T-helper 2 cell treated with Interferon-gamma antibody and Interleukin-4, amounts not matched to agents 5 μg/mL and 100 μg/mL, for 36 hours (primary cell): ENCODE measurements at regions not wholly inside any gene's neighbourhood (a gene's known extent, or its start where the extent isn't known, plus 50 kb on each side); places are given as distances from the start of the nearest gene placed in this dataset.
"Not testable (repeated sequence)": the region's sequence is repeated elsewhere in the genome, so short reads cannot be mapped to it uniquely, and the experiment has no call there.

Experiments used
- DNase-seq: peaks from one replicate; pipeline ENCODE4 v3.0.0; 2021; ENCODE audit warnings: low spot score
- H3K27ac Mint-ChIP-seq: one replicate; pipeline ENCODE4 v1.8.0; 2021; ENCODE audit warnings: mild to moderate bottlenecking, mixed read lengths
- H3K27me3 Mint-ChIP-seq: one replicate; pipeline ENCODE4 v1.8.0; 2021; ENCODE audit warnings: low read depth, mixed read lengths
- H3K36me3 Mint-ChIP-seq: one replicate; pipeline ENCODE4 v1.8.0; 2021; ENCODE audit warnings: low read depth, mixed read lengths
- H3K4me1 Mint-ChIP-seq: one replicate; pipeline ENCODE4 v1.8.0; 2021; ENCODE audit warnings: low read depth, mixed read lengths
- H3K4me3 Mint-ChIP-seq: one replicate; pipeline ENCODE4 v1.8.0; 2022; ENCODE audit warnings: mild to moderate bottlenecking, moderate library complexity, mixed read lengths
- H3K9me3 Mint-ChIP-seq: one replicate; pipeline ENCODE4 v1.8.0; 2021; ENCODE audit warnings: mixed read lengths

GRCh38 chr9:3741729-3742128, 215.9 kb upstream of the RFX3 start:
- no peak for DNase-seq
- H3K4me3 Mint-ChIP-seq: no peak overlapping the region
- H3K27ac Mint-ChIP-seq: no peak overlapping the region
- peaks cover 12% of the 10 kb centered on the region for H3K36me3 Mint-ChIP-seq
- no peaks in the 10 kb centered on the region for H3K27me3 Mint-ChIP-seq
- peaks cover 28% of the 10 kb centered on the region for H3K4me1 Mint-ChIP-seq
- peaks cover 9% of the 10 kb centered on the region for H3K9me3 Mint-ChIP-seq

- H3K36me3 Mint-ChIP-seq: peaks cover 12% of the 10 kb centered on the region
- H3K27ac Mint-ChIP-seq: no peak overlapping the region
- DNase-seq: no peak
These were observed 215.1 kb upstream of the RFX3 start for GRCh38 chr9:3740690-3741419.

DNA sequence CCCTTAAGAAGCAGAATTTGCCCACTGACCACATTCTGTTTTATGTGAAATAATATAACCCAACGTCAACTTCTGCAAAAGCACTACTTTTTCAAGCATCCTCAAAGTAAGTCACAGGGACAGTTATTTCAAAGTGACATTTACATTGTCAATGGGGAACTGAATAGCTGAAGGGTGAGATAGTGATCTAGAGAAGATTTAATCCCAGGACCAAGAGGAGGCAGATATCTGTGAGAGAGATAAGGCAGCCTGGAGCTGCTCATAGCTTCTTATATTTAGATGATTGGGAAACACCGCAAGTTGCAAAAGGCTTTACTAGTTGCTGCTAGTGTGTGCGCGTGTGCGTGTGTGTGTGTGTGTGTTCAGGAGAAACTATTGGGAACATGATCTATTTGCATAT, 210.4 kb upstream of the RFX3 start:
- H3K4me3 Mint-ChIP-seq: no peak overlapping the region
- H3K9me3 Mint-ChIP-seq: peaks cover 3% of the 10 kb centered on the region
- H3K36me3 Mint-ChIP-seq: peaks cover 1% of the 10 kb centered on the region
- no peak for DNase-seq
- H3K4me1 Mint-ChIP-seq: peaks cover 40% of the 10 kb centered on the region
- H3K27ac Mint-ChIP-seq: no peak overlapping the region
- H3K27me3 Mint-ChIP-seq: no peaks in the 10 kb centered on the region

More at GRCh38 chr9:3740690-3741419, 215.1 kb upstream of the RFX3 start:
- no peak overlapping the region for H3K4me3 Mint-ChIP-seq
- H3K9me3 Mint-ChIP-seq: peaks cover 6% of the 10 kb centered on the region
- H3K27me3 Mint-ChIP-seq: no peaks in the 10 kb centered on the region
- peaks cover 29% of the 10 kb centered on the region for H3K4me1 Mint-ChIP-seq

DNA sequence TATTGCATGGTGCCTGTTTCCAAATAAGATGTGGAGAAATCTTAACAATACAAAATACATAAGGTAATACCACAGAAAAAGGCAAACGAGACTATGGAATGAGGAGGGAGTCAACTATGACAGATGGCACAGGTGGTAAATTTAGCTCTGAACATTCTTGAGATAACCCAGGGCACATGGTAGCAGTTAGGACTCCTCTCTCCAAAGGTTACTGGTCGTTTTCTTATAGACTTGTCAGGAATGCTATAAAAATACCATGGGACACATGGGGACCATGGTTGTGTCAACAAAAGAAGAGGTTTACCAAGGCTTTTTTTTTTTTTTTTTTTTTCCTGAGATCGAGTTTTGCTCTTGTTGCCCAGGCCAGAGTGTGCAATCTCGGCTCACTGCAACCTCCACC, 209.4 kb upstream of the RFX3 start:
- Mint-ChIP-seq H3K36me3 (peaks cover 1% of the 10 kb centered on the region), H3K27ac (no peak overlapping the region), H3K27me3 (no peaks in the 10 kb centered on the region), H3K4me1 (peaks cover 46% of the 10 kb centered on the region), H3K9me3 (peaks cover 3% of the 10 kb centered on the region), H3K4me3 (no peak overlapping the region)
- no peak for DNase-seq

DNA sequence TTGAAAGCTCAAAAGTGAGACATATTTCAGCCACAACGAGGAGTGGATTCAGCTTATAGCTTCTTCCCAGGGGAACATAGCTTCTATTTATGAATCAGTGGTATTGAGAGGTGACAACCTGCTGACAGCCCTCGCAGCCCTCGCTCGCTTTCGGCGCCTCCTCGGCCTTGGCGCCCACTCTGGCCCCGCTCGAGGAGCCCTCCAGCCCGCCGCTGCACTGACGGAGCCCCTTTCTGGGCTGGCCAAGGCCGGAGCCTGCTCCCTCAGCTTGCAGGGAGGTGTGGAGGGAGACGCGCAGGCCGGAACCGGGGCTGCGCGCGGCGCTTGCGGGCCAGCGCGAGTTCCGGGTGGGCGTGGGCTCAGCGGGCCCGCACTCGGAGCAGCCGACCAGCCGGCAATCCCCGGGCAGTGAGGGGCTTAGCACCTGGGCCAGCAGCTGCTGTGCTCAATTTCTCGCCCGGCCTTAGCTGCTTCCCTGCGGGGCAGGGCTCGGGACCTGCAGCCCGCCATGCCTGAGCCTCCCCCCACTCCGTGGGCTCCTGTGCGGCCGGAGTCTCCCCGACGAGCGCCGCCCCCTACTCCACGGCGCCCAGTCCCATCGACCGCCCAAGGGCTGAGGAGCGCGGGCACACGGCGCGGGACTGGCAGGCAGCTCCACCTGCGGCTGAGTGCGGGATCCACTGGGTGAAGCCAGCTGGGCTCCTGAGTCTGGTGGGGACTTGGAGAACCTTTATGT, 207.9 kb upstream of the RFX3 start:
- H3K27me3 Mint-ChIP-seq, H3K27ac Mint-ChIP-seq, H3K4me3 Mint-ChIP-seq, DNase-seq, H3K9me3 Mint-ChIP-seq, H3K36me3 Mint-ChIP-seq: not testable (repeated sequence)
- peaks cover 41% of the 10 kb centered on the region for H3K4me1 Mint-ChIP-seq

DNA sequence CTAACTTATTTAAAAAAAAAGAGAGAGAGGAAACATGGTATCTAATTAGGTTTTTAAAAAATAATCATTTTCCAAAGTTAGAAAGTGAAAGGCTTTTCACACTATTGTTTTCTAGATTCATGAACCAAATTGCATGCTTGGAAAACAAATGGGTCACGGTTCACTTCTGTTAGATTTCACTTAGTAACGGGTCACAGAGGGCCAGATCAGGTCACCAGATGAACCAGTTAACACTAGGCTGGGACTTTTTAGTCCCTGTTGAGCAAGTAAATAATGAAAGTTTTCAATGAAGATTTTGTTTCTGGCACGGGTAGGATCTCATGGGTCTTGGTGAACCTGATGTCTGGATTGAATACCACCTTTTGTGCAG, 207.2 kb upstream of the RFX3 start:
- Mint-ChIP-seq H3K27ac (peak overlapping the region; percentile 58), H3K36me3 (peaks cover 1% of the 10 kb centered on the region), H3K27me3 (no peaks in the 10 kb centered on the region), H3K9me3 (no peaks in the 10 kb centered on the region), H3K4me3 (peak overlapping the region; percentile 6), H3K4me1 (peaks cover 41% of the 10 kb centered on the region)
- DNase-seq: no peak

GRCh38 chr9:3732077-3733038, 206.6 kb upstream of the RFX3 start:
- DNase-seq: peak; percentile 52
- peak overlapping the region; percentile 55 for H3K4me3 Mint-ChIP-seq

GRCh38 chr9:3730511-3730922, 204.7 kb upstream of the RFX3 start:
- peak overlapping the region; percentile 81 for H3K4me3 Mint-ChIP-seq

More at GRCh38 chr9:3732077-3733038, 206.6 kb upstream of the RFX3 start:
- H3K27me3 Mint-ChIP-seq: no peaks in the 10 kb centered on the region
- H3K4me1 Mint-ChIP-seq: peaks cover 44% of the 10 kb centered on the region
- H3K27ac Mint-ChIP-seq: peak overlapping the region; percentile 58
- H3K36me3 Mint-ChIP-seq: no peaks in the 10 kb centered on the region
- no peaks in the 10 kb centered on the region for H3K9me3 Mint-ChIP-seq

GRCh38 chr9:3721096-3721495, 195.3 kb upstream of the RFX3 start:
- no peaks in the 10 kb centered on the region for H3K36me3 Mint-ChIP-seq
- H3K4me1 Mint-ChIP-seq: no peaks in the 10 kb centered on the region
- H3K27me3 Mint-ChIP-seq: peaks cover 8% of the 10 kb centered on the region
- no peak overlapping the region for H3K4me3 Mint-ChIP-seq
- H3K27ac Mint-ChIP-seq: no peak overlapping the region
- no peaks in the 10 kb centered on the region for H3K9me3 Mint-ChIP-seq
- no peak for DNase-seq

More at GRCh38 chr9:3730511-3730922, 204.7 kb upstream of the RFX3 start:
- H3K27me3 Mint-ChIP-seq: no peaks in the 10 kb centered on the region
- no peaks in the 10 kb centered on the region for H3K9me3 Mint-ChIP-seq
- H3K36me3 Mint-ChIP-seq: no peaks in the 10 kb centered on the region
- H3K27ac Mint-ChIP-seq: peak overlapping the region; percentile 91
- no peak for DNase-seq
- peaks cover 39% of the 10 kb centered on the region for H3K4me1 Mint-ChIP-seq

DNA sequence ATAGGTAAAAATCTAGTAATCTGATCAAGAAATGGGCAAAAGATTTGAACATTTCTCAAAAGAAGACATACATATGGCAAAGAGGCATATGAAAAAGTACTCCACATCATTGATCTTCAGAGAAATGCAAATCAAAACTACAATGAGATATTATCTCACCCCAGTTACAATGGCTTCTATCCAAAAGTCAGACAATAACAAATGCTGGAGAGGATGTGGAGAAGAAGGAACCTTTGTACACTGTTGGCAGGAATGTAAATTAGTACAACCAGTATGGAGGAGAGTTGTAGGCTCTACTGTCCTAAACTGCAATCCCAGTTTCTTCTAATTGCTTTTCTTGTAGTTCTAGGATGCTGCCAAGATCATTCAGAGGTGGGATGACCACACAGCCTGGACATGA, 193.5 kb upstream of the RFX3 start:
- H3K9me3 Mint-ChIP-seq: no peaks in the 10 kb centered on the region

DNA sequence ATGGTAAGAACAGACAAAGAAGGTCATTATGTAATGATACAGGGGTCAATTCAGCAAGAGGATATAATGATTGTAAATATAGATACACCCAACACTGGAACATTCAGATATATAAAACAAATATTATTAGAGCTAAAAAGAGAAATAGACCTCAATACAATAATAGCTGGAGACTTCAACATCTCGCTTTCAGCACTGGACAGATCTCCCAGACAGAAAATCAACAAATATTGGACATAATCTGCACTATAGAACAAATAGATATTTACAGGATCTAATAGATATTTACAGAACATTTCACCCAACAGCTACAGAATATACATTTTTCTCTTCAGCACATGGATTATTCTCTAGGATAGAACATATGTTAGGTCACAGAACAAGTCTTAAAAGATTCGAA, 190.6 kb upstream of the RFX3 start:
- no peaks in the 10 kb centered on the region for H3K4me1 Mint-ChIP-seq
- H3K9me3 Mint-ChIP-seq: no peaks in the 10 kb centered on the region
- no peak overlapping the region for H3K4me3 Mint-ChIP-seq
- H3K27ac Mint-ChIP-seq: no peak overlapping the region
- no peak for DNase-seq
- H3K36me3 Mint-ChIP-seq: no peaks in the 10 kb centered on the region
- H3K27me3 Mint-ChIP-seq: peaks cover 21% of the 10 kb centered on the region

More for the DNA sequence above, 193.5 kb upstream of the RFX3 start:
- no peaks in the 10 kb centered on the region for H3K36me3 Mint-ChIP-seq
- no peaks in the 10 kb centered on the region for H3K4me1 Mint-ChIP-seq
- H3K27ac Mint-ChIP-seq: no peak overlapping the region
- H3K27me3 Mint-ChIP-seq: peaks cover 14% of the 10 kb centered on the region
- no peak for DNase-seq
- H3K4me3 Mint-ChIP-seq: no peak overlapping the region

DNA sequence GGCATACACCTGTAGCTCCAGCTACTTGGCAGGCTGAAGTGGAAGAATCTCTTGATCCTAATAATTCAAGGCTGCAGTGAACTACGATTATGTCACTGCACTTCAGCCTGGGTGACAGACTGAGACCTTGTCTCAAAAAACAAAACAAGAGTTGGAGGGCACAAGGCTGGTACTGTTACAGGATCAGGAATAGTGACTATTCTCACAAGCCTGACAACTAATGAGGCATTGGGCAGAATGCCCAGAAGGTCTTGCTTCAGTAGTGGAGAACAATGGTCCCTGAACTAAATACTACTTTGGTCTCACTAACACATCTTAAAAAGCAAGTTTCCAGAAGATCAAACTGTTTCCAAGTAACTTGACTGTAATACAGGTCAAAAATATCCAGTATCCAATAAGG, 182.9 kb upstream of the RFX3 start:
- H3K36me3 Mint-ChIP-seq: no peaks in the 10 kb centered on the region
- H3K4me1 Mint-ChIP-seq: no peaks in the 10 kb centered on the region
- peaks cover 15% of the 10 kb centered on the region for H3K27me3 Mint-ChIP-seq
- DNase-seq: no peak
- no peak overlapping the region for H3K4me3 Mint-ChIP-seq
- no peak overlapping the region for H3K27ac Mint-ChIP-seq
- H3K9me3 Mint-ChIP-seq: peaks cover 4% of the 10 kb centered on the region

GRCh38 chr9:3704890-3705289, 179.1 kb upstream of the RFX3 start:
- Mint-ChIP-seq H3K4me3 (no peak overlapping the region), H3K27me3 (peaks cover 14% of the 10 kb centered on the region), H3K27ac (no peak overlapping the region), H3K4me1 (no peaks in the 10 kb centered on the region), H3K36me3 (no peaks in the 10 kb centered on the region), H3K9me3 (peaks cover 4% of the 10 kb centered on the region)
- no peak for DNase-seq

DNA sequence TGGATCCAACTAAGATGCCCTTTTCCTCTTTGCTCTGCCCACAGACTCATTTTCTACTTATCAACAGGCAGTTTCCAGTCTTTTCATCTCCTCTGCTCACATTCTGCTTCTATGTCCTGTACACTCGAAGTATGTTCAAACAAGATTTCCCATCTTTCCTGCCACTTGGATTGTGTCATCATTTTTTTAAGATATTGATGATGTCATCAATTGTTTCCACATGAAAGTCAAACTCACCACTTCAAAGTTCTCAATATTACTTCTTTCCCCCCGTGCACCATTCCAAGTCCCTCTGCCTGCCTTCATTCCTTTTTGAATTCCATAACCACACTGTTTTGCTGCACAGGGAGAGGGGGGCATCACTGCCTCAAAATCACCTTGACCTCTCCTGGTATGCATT, 175.0 kb upstream of the RFX3 start:
- H3K36me3 Mint-ChIP-seq: no peaks in the 10 kb centered on the region

More for the DNA sequence above, 175.0 kb upstream of the RFX3 start:
- Mint-ChIP-seq H3K9me3 (peaks cover 4% of the 10 kb centered on the region), H3K27ac (no peak overlapping the region), H3K4me1 (no peaks in the 10 kb centered on the region), H3K27me3 (peaks cover 23% of the 10 kb centered on the region), H3K4me3 (no peak overlapping the region)
- DNase-seq: no peak
